Ovary (tissue), 3 donors: ENCODE measurements at regions not wholly inside any gene's neighbourhood (a gene's known extent, or its start where the extent isn't known, plus 50 kb on each side); places are given as distances from the start of the nearest gene placed in this dataset.

Source experiments
- EP300 ChIP-seq: sonication (generic); formaldehyde crosslinking; IDR thresholded peaks from one replicate; pipeline ENCODE4 v1.6.1; 2017; ENCODE audit warnings: antibody characterized with exemption
- POLR2A ChIP-seq: fragments of 450-650 bp; IDR thresholded peaks from one replicate; pipeline ENCODE4 v1.6.1; 2017; ENCODE audit warnings: antibody characterized with exemption, mild to moderate bottlenecking, moderate library complexity
- TF ChIP-seq, protein P1 (sequence below), 3 donors: fragments of 450-650 bp in 2 of 3; fragments of 200-600 bp in 1 of 3; IDR thresholded peaks; one replicate each; pipeline versions ENCODE4 v1.5.1 to v1.8.0; 2016 to 2022; ENCODE audit warnings: antibody characterized with exemption in 3 of 3, mild to moderate bottlenecking in 1 of 3
- donor health status: DM: no; HTN: no; CAD: no.

DNA sequence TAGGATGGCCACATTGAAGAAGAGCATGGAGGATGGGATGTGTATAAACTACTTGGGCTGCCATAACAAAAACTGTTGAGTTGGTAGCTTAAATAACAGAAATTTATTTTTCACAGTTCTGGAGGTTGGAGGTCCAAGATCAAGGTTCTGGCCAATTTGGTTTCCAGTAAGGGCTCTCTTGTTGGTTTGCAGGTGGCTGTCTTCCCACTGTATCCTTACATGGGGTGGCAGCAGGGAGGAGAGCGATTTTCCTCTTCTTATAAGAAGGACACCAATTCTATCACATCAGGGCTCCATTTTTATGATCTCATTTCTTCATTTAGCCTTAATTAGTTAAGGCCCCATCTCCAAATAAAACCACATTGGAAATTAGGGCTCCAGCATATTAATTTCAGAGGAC lies 465.7 kb downstream of the GADD45G start:
- TF ChIP-seq, protein P1, sequence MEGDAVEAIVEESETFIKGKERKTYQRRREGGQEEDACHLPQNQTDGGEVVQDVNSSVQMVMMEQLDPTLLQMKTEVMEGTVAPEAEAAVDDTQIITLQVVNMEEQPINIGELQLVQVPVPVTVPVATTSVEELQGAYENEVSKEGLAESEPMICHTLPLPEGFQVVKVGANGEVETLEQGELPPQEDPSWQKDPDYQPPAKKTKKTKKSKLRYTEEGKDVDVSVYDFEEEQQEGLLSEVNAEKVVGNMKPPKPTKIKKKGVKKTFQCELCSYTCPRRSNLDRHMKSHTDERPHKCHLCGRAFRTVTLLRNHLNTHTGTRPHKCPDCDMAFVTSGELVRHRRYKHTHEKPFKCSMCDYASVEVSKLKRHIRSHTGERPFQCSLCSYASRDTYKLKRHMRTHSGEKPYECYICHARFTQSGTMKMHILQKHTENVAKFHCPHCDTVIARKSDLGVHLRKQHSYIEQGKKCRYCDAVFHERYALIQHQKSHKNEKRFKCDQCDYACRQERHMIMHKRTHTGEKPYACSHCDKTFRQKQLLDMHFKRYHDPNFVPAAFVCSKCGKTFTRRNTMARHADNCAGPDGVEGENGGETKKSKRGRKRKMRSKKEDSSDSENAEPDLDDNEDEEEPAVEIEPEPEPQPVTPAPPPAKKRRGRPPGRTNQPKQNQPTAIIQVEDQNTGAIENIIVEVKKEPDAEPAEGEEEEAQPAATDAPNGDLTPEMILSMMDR (IDR thresholded peaks at IDR 0.05), result no peak
- TF ChIP-seq EP300 (no peak), POLR2A (no peak)
